ENCODE measurements at regions not wholly inside any gene's neighbourhood (a gene's known extent, or its start where the extent isn't known, plus 50 kb on each side); places are given as distances from the start of the nearest gene placed in this dataset.

GRCh38 chr3:72625602-72626337, 222.5 kb downstream of the SHQ1 start:
- ATAC-seq (peak; percentile 97 to 99), DNase-seq (ENCODE audit: low read depth in 1 of 2, low spot score in 1 of 2) (peak; percentile 35 to 79), FAIRE-seq (no peak)
- ChIA-PET POLR2A (no interaction called here), CTCF (interaction anchor here (1.2 kb wide), 1 partner anchor 40 kb away, joined by 4 read pairs; no protein-coding TSS in a partner anchor)
- Histone ChIP-seq H3K4me1 (peaks cover 36% of the 10 kb centered on the region), H3K4me3 (no peak overlapping the region), H3K4me2 (peak overlapping the region; percentile 12), H3K27ac (peak overlapping the region; percentile 31 to 81; a peak in 4 of 6 replicates), H3K9me3 (no peaks in the 10 kb centered on the region)
- WGBS (ENCODE audit: missing lambda C conversion rate) = 31% methylated on average over 14 of the region's 14 CpGs
- TF ChIP-seq CHD2 (IDR thresholded peaks at IDR 0.05; ENCODE audit: low read length, partially characterized antibody) (no peak), NPAS2 (CRISPR knock-in tag; IDR thresholded peaks at IDR 0.05; ENCODE audit: borderline replicate concordance) (no peak), HES2 (IDR thresholded peaks at IDR 0.05) (peak; percentile 93), CEBPB (IDR thresholded peaks at IDR 0.05) (peak; percentile 94 to 95), JUNB (IDR thresholded peaks at IDR 0.05) (peak; percentile 80; the same call in 1 of the 2 replicates), FOSL2 (IDR thresholded peaks at IDR 0.05) (peak; percentile 58), FOSL2 (CRISPR knock-in tag; IDR thresholded peaks at IDR 0.05) (peak; percentile 76), RAD21 (conservative IDR thresholded peaks at IDR 0.05 in 1 of 2, IDR thresholded peaks at IDR 0.05 in 1 of 2) (peak in 1 of 2 experiments; percentile 30; a peak in 2 of 5 replicates), JUN (IDR thresholded peaks at IDR 0.05) (peak in 1 of 2 experiments; percentile 77; a peak in 3 of 5 replicates), RFX5 (IDR thresholded peaks at IDR 0.05) (no peak), ZSCAN20 (CRISPR knock-in tag; IDR thresholded peaks at IDR 0.05) (no peak), FOSB (CRISPR knock-in tag; IDR thresholded peaks at IDR 0.05) (no peak), RARB (CRISPR knock-in tag; IDR thresholded peaks at IDR 0.05) (no peak), EP300 (IDR thresholded peaks at IDR 0.05) (peak; percentile 56 to 77; a peak in 3 of 5 replicates)

GRCh38 chr3:72624656-72625055, 223.6 kb downstream of the SHQ1 start:
- peak overlapping the region; percentile 29 to 81; a peak in 4 of 6 replicates for H3K27ac ChIP-seq
- TF ChIP-seq MAX (IDR thresholded peaks at IDR 0.05) = no peak
- TF ChIP-seq RFX5 (IDR thresholded peaks at IDR 0.05) = no peak
- TF ChIP-seq SMC3 (IDR thresholded peaks at IDR 0.05) = no peak
- TF ChIP-seq TFCP2L1 (CRISPR knock-in tag; IDR thresholded peaks at IDR 0.05) = no peak
- TF ChIP-seq PBX3 (IDR thresholded peaks at IDR 0.05) = no peak
- no peak for TF ChIP-seq CBX2 (IDR thresholded peaks at IDR 0.05; ENCODE audit: borderline replicate concordance, low read depth)
- TF ChIP-seq RARB (CRISPR knock-in tag; IDR thresholded peaks at IDR 0.05) = no peak
- no peak for TF ChIP-seq BHLHE40 (IDR thresholded peaks at IDR 0.05; ENCODE audit: low read depth, low read length)
- POLR2A ChIA-PET = no interaction called here
- ATAC-seq = no peak
- no peak overlapping the region for H3K4me3 ChIP-seq
- no peaks in the 10 kb centered on the region for H3K9me3 ChIP-seq
- CTCF ChIA-PET = no interaction called here
- WGBS (ENCODE audit: missing lambda C conversion rate) = 59% methylated on average over 2 of the region's 2 CpGs
- peak overlapping the region; percentile 12; the same call in 1 of the 3 replicates for H3K4me2 ChIP-seq
- peaks cover 36% of the 10 kb centered on the region for H3K4me1 ChIP-seq
- DNase-seq (ENCODE audit: low read depth in 1 of 2, low spot score in 1 of 2) = no peak
- FAIRE-seq = no peak

- H3K4me2 ChIP-seq = no peak overlapping the region
- ATAC-seq (no peak), FAIRE-seq (no peak), DNase-seq (ENCODE audit: low read depth in 1 of 2, low spot score in 1 of 2) (no peak)
- no peaks in the 10 kb centered on the region for H3K9me3 ChIP-seq
- TF ChIP-seq CBX2 (IDR thresholded peaks at IDR 0.05; ENCODE audit: borderline replicate concordance, low read depth) = no peak
- no peak for TF ChIP-seq ZNF302 (CRISPR knock-in tag; IDR thresholded peaks at IDR 0.05)
- no peak for TF ChIP-seq HOXA7 (CRISPR knock-in tag; IDR thresholded peaks at IDR 0.05)
- TF ChIP-seq SREBF2 (IDR thresholded peaks at IDR 0.05) = no peak
- no peak for TF ChIP-seq EP300 (IDR thresholded peaks at IDR 0.05)
- TF ChIP-seq FOSB (CRISPR knock-in tag; IDR thresholded peaks at IDR 0.05) = no peak
- TF ChIP-seq TP53 (CRISPR knock-in tag; IDR thresholded peaks at IDR 0.05) = no peak
- TF ChIP-seq HMGXB4 (CRISPR knock-in tag; IDR thresholded peaks at IDR 0.05; ENCODE audit: borderline replicate concordance) = no peak
- TF ChIP-seq MYC (IDR thresholded peaks at IDR 0.05; ENCODE audit: borderline replicate concordance, low read length) = no peak
- TF ChIP-seq JUN (IDR thresholded peaks at IDR 0.05) = no peak
- no peak for TF ChIP-seq RFX5 (IDR thresholded peaks at IDR 0.05)
- TF ChIP-seq MAZ (IDR thresholded peaks at IDR 0.05; ENCODE audit: borderline replicate concordance, low read depth, low read length) = no peak
- no peak for TF ChIP-seq CBX8 (IDR thresholded peaks at IDR 0.05)
- TF ChIP-seq CHD4 (IDR thresholded peaks at IDR 0.05; ENCODE audit: borderline replicate concordance) = no peak
- TF ChIP-seq CEBPB (IDR thresholded peaks at IDR 0.05) = no peak
- no peak for TF ChIP-seq NPAS2 (CRISPR knock-in tag; IDR thresholded peaks at IDR 0.05; ENCODE audit: borderline replicate concordance)
- no peak for TF ChIP-seq RAD21 (conservative IDR thresholded peaks at IDR 0.05 in 1 of 2, IDR thresholded peaks at IDR 0.05 in 1 of 2)
- no peak overlapping the region for H3K27ac ChIP-seq
- POLR2A ChIA-PET = no interaction called here
- CTCF ChIA-PET = no interaction called here
- 42% methylated on average over 6 of the region's 6 CpGs for WGBS (ENCODE audit: missing lambda C conversion rate)
- H3K4me3 ChIP-seq = no peak overlapping the region
- no peaks in the 10 kb centered on the region for H3K4me1 ChIP-seq
These were observed 229.5 kb downstream of the SHQ1 start for GRCh38 chr3:72618739-72619138.
